ENCODE measurements at regions not wholly inside any gene's neighbourhood (a gene's known extent, or its start where the extent isn't known, plus 50 kb on each side); places are given as distances from the start of the nearest gene placed in this dataset.
A peak's percentile ranks its signal among the peaks of the same experiment; 100 is the strongest.

- DNase-seq, result no peak
These were observed 281.8 kb upstream of the CXCR4 start for GRCh38 chr2:136399667-136400289.

GRCh38 chr2:136395582-136395981 is 277.6 kb upstream of the CXCR4 start:
- no peak for DNase-seq

GRCh38 chr2:136394136-136395060 is 276.4 kb upstream of the CXCR4 start:
- DNase-seq, result no peak

- DNase-seq, result no peak
These were observed 275.6 kb upstream of the CXCR4 start for GRCh38 chr2:136393514-136393913.

GRCh38 chr2:136392897-136393505 is 275.1 kb upstream of the CXCR4 start:
- no peak for DNase-seq

DNA sequence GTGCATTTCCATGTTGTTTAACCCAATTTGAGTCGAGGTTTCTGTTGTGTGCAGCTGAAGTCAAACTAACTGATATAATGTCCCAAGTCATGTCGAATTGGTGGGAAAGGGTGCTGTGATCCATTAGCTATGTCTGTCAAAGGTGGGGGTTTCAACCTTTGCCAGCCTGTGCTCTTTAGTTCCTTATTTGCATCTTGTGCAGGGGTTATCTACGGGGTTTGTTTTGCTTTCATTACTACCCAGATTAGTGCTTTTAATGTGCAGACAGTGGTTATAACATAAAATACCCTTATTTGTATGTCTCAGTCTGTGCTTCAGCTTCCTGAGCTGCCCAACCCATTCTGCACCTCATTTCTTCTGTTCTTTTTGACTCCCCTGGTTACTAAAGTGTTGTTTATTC is 271.9 kb upstream of the CXCR4 start:
- no peak for DNase-seq

- DNase-seq, result peak; percentile 22
These were observed 268.1 kb upstream of the CXCR4 start for GRCh38 chr2:136386046-136386445.

DNA sequence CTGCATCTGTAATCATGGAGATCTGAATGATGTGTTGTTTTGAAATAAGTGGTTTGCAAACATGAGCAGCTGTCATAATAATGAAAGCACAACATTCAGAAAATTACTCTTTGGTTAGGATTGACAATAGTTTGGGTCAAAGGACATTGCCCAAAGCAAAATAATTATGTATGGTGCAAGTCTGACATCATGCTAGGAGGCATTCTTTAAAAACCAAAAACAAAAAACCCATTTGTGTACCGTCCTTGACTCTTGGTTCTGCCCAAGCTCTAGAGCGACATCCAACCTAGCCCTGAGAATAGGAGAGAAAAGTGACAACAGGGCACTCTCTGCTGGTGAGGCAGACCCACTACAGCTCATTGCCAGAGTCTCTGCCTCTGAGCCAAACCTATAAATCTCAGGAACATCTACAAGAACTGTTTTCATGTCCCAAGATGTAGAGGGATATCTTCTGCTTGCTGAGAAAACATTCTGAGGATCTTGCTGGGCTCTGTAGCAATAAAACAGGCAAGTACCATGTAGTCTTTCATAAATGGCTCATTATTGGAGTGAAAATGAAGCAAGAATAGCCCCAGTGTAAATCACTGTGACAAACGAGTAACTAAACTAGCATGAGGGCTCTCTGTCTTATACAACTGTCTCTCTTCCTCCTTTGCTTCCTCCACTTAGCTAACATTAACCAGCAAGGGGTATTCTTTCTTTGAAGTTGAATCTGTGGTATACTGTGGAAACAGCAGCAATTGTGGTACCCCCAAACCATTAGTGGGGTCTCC is 266.8 kb upstream of the CXCR4 start:
- peak; percentile 57 for DNase-seq

GRCh38 chr2:136383167-136383566 is 265.2 kb upstream of the CXCR4 start:
- DNase-seq, result no peak

DNA sequence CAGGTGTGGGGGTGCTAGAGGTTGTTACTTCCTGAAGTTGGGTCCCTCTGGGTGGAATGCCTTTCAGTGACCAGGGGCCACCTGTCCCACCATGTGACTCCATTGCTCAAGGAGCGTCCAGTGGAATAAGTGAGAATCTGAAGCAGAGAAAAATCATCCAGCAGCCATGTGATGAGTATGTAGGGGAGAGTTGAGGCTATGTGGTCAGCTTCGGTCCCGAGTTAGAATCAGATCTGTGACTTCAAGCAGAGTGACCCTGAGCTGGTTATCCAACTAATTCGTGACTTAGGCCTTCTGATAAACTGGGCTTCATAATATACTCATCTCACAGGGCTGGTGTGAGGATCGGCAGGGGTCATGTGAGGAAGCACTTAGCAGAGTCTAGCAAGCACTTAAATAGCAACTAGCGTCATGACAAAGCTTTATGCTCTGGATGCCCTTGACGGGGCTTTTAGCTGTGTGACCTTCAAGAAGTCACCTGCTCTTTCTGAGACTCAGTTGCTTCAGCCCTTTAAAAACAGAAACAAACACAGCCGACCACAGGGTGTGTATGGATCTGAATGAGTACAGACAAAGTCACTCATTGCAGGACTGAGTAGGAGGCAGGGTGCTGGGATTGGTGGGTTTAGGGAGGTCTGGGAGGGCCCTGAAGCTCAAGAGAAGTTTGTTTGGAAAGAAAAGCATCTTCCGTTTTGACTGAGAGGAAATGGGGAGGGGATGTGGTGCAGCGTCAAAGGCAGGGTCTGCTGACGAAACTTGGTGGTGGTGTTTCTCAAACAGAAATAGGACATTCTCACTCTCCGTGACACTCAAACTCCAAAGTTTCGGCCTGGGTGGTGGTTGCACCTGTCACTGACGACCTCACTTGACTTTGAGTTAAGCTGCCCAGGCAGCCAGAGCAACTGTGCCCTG is 264.0 kb upstream of the CXCR4 start:
- DNase-seq, result no peak

GRCh38 chr2:136381245-136381644 is 263.3 kb upstream of the CXCR4 start:
- no peak for DNase-seq

- peak; percentile 78 for DNase-seq
These were observed 261.0 kb upstream of the CXCR4 start for GRCh38 chr2:136378712-136379595.

DNA sequence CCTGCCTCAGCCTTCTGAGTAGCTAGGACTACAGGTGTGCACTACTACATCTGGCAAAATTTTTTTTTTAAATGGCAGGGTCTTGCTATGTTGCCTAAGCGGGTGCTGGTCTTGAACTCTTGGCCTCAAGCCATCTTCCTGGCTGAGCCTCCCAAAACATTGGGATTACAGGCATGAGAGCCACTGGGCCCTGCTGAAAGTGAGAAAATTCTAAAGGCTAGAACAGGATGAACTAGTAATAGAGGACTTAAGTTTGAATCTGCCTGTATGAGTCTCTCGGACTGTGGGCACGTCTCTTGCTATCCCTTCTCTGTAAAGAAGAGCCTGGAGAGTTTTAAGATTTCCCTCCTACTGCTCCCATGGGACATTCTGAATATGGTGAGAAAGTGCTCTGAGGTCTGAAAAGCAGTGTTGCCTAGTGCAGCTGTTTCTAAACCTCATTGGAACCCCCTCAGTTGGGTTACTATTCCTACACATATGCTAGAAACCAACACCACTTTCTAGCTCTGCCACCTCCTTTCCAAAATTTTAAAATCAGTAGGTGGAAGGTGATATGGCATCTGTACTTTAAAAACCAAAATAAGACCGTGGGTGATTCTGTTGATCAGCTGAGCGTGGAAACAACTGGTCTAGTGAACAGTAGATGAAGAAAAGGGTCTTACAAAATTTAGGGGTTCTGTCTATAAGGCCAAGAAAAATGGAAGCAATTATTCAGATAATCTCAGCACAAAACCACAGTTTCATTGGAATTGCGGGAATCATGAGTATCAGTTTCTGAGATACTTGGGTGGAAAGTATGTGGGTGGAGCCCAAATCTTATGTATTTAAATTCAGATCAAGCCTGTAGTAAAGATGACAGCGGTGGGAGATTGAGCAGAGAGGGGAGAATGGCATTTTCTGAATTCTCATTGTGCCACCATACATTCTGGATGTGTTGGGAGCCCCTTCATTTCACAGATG is 259.8 kb upstream of the CXCR4 start:
- no peak for DNase-seq

DNA sequence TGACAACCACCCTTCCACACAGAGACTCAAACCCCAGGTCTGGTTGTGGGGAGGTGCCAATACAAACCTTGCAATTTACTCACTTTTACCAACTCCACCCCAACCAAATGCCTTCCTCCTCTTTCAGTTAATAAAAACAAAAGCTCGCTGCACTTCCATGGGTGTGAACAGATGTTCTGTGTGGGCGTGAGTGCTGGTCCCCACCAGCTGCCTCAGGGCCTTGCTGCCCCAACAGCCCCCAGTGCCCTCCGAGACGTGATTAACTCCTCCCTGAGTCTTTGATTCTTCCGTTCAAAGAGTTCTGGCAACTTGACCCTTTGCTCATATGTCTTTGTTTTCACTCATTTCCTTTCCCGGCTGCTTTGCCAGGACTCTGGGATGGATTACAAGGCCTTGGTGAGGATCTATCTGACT is 258.9 kb upstream of the CXCR4 start:
- DNase-seq, result peak; percentile 17

DNA sequence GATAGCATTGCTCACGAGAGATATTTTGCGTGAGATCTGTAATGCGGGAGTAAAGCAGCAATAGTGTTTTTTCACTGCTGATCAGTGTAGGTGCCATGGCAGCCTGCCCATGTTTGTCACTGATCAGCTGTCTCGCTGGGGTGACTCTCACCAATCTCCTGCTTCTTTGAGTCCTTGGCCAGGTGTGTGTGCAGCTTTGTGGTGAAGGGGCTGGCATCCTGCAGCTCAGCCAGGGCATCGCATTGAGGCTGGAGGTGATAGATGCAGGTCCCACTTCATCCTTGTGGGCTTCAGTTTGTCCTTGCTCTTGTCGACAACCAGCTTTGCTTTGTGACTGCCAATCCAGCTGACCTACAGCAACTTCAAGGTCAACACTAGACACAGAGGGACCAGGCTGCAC is 258.3 kb upstream of the CXCR4 start:
- DNase-seq, result no peak

DNA sequence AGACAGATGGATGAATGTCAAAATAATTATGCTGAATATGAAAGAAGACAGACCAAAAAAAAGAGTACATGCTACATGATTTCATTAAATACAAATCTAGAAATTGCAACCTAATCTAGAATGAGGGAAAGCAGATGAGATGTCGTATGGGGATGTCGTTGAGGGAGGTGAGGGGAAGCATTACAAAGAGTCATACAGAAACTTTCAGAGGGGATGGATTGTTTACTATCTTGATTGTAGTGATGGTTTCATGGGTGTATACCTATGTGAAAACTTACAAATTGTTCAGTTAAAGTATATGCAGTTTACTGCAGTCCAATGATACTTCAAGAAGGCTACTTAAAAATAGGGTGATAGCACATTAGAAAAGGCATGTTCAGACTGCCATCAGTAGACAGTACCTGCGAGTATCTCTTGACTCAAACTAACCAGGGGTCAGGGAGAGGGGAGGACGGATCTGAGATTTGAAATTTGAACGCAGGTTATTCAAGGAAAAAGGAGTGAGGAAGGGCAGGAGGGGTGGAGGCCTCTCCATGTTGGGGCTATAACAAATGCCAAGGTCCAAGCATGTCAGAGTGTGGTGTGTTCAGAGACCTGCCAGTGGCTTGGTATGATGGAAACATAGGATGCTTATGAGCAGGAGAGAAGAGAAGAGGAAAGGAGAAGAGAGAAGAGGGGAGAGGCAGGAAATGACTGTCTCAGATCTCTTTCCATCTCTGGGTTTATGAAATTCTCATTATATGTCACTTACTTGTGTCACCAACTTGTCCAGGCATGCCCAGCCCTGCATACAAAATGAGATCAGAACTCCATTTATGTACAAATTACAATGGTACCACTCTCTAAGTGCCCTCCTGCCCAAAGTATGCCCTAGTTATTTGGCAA is 257.3 kb upstream of the CXCR4 start:
- DNase-seq, result no peak

GRCh38 chr2:136373841-136374240 is 255.9 kb upstream of the CXCR4 start:
- DNase-seq, result no peak

GRCh38 chr2:136373029-136373428 is 255.1 kb upstream of the CXCR4 start:
- DNase-seq, result no peak

GRCh38 chr2:136363900-136364299 is 246.0 kb upstream of the CXCR4 start:
- no peak for DNase-seq
